ENCODE measurements at regions not wholly inside any gene's neighbourhood (a gene's known extent, or its start where the extent isn't known, plus 50 kb on each side); places are given as distances from the start of the nearest gene placed in this dataset.

DNA sequence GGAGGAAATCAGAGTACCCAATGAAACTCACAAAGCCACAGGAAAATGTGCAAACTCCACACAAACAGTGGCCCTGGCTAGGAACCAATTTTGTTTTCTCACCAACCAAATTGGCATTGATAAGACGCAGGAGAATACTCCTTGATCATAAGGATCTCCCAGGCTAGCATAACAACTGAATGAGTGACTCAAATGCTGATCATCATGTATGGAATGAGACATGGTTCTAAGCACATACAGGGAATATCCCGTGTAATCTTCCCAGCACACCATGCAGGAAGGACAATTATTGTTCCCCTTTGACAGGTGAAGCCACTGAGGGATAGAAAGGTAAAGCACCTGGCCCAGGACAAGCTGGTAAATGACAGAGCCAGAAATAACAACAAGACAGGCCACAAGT lies 180.0 kb upstream of the DUSP10 start:
- TF ChIP-seq, protein P1, sequence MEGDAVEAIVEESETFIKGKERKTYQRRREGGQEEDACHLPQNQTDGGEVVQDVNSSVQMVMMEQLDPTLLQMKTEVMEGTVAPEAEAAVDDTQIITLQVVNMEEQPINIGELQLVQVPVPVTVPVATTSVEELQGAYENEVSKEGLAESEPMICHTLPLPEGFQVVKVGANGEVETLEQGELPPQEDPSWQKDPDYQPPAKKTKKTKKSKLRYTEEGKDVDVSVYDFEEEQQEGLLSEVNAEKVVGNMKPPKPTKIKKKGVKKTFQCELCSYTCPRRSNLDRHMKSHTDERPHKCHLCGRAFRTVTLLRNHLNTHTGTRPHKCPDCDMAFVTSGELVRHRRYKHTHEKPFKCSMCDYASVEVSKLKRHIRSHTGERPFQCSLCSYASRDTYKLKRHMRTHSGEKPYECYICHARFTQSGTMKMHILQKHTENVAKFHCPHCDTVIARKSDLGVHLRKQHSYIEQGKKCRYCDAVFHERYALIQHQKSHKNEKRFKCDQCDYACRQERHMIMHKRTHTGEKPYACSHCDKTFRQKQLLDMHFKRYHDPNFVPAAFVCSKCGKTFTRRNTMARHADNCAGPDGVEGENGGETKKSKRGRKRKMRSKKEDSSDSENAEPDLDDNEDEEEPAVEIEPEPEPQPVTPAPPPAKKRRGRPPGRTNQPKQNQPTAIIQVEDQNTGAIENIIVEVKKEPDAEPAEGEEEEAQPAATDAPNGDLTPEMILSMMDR (IDR thresholded peaks at IDR 0.05), result no peak
- TF ChIP-seq POLR2A (IDR thresholded peaks at IDR 0.05), result no peak
